Fibroblast of pulmonary artery (primary cell): ENCODE measurements at regions not wholly inside any gene's neighbourhood (a gene's known extent, or its start where the extent isn't known, plus 50 kb on each side); places are given as distances from the start of the nearest gene placed in this dataset.

ENCODE experiments used
- DNase-seq: peaks from one replicate; pipeline ENCODE4 v3.0.0-alpha.2; 2010; ENCODE audit warnings: low read depth
- H3K4me3 ChIP-seq: replicated peaks from 2 replicates; pipeline ENCODE4 v1.5.1; 2011; ENCODE audit warnings: low read depth, mild to moderate bottlenecking, control low read depth, low read length, moderate library complexity
- TF ChIP-seq, protein P1 (sequence below): IDR thresholded peaks from 2 replicates; pipeline ENCODE4 v1.5.1; 2011; ENCODE audit warnings: mild to moderate bottlenecking, control low read depth, low read length, inconsistent platforms; ENCODE audit errors: missing control alignments

GRCh38 chr1:60599574-60599973 is 482.8 kb upstream of the NFIA start:
- TF ChIP-seq, protein P1, sequence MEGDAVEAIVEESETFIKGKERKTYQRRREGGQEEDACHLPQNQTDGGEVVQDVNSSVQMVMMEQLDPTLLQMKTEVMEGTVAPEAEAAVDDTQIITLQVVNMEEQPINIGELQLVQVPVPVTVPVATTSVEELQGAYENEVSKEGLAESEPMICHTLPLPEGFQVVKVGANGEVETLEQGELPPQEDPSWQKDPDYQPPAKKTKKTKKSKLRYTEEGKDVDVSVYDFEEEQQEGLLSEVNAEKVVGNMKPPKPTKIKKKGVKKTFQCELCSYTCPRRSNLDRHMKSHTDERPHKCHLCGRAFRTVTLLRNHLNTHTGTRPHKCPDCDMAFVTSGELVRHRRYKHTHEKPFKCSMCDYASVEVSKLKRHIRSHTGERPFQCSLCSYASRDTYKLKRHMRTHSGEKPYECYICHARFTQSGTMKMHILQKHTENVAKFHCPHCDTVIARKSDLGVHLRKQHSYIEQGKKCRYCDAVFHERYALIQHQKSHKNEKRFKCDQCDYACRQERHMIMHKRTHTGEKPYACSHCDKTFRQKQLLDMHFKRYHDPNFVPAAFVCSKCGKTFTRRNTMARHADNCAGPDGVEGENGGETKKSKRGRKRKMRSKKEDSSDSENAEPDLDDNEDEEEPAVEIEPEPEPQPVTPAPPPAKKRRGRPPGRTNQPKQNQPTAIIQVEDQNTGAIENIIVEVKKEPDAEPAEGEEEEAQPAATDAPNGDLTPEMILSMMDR: no peak
- no peak for DNase-seq
- H3K4me3 ChIP-seq: no peak overlapping the region

- H3K4me3 ChIP-seq: no peak overlapping the region
- peak; percentile 36 for DNase-seq
- TF ChIP-seq, protein P1: no peak
These were observed 484.1 kb upstream of the NFIA start for GRCh38 chr1:60598041-60598910.

- TF ChIP-seq, protein P1: peak; percentile 40
- DNase-seq: peak; percentile 76
- no peak overlapping the region for H3K4me3 ChIP-seq
These were observed 485.3 kb upstream of the NFIA start for GRCh38 chr1:60596791-60597750.

DNA sequence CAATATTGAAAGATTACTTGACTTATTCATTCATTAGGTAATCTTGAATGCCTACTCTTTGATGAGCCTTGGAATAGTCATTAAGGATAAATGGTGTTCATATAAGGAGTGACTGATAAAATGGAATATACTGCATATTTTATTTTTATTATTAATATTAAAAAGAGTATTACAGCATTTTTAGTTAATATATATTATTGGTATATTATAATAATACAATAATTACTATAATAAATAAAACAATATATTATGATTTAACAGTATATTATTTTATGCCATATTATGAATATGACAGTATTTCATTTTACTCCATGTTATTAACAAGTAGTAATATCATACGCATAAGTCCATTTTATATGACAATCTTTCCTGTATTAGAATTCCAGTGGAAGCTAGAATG is 490.8 kb upstream of the NFIA start:
- TF ChIP-seq, protein P1: no peak
- no peak overlapping the region for H3K4me3 ChIP-seq
- DNase-seq: no peak

DNA sequence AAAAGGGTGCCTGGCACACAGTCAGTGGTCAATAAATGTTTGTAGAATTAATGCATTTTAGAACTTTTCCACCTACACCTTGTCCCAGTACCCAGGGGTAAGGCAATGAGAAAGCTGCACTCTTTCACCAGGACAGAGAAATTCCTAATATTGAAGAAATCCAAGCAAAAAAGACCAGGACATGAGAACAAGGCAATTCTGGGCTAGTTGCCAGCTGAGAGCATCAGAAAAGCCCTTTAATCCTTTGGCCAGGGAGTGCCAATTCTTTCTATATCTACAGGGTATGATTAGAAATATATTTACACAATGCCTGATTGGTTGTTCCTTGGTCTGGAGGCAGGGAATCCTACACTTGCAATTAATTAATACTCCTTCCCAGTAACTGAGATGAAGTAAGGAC is 492.4 kb upstream of the NFIA start:
- H3K4me3 ChIP-seq: no peak overlapping the region
- TF ChIP-seq, protein P1: no peak
- peak; percentile 58 for DNase-seq

- TF ChIP-seq, protein P1: no peak
- DNase-seq: peak; percentile 43
These were observed 493.2 kb upstream of the NFIA start for GRCh38 chr1:60589046-60589748.

More at GRCh38 chr1:60589046-60589748, 493.2 kb upstream of the NFIA start:
- no peak overlapping the region for H3K4me3 ChIP-seq
